Ovary (tissue), 1 donor: ENCODE measurements at regions not wholly inside any gene's neighbourhood (a gene's known extent, or its start where the extent isn't known, plus 50 kb on each side); places are given as distances from the start of the nearest gene placed in this dataset.

Source experiments
- EP300 ChIP-seq: sonication (generic); formaldehyde crosslinking; IDR thresholded peaks from one replicate; pipeline ENCODE4 v1.6.1; 2017; ENCODE audit warnings: antibody characterized with exemption
- POLR2A ChIP-seq: fragments of 450-650 bp; IDR thresholded peaks from one replicate; pipeline ENCODE4 v1.6.1; 2017; ENCODE audit warnings: antibody characterized with exemption, mild to moderate bottlenecking, moderate library complexity

DNA sequence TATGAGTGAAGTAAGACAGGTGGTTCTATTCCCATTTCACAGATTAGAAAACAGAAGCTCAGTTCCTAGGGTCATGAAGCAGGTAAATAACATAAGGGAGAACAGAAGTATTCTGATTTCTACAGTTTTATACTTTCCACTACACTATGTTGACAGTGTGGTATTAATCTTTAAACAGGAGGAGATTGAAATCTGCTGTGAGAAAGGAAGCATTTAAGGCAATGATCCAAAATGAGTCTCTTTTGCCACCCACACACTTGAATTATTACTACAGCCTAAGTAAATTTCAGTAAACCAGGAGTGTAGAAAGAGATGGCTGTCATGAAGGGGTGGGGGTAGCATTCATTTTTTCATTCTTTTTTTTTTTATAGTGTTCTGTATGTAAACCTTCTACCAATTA lies 893.0 kb downstream of the C4orf33 start:
- TF ChIP-seq EP300 (no peak), POLR2A (no peak)
